SU-DHL-6 (cell line): ENCODE measurements at regions not wholly inside any gene's neighbourhood (a gene's known extent, or its start where the extent isn't known, plus 50 kb on each side); places are given as distances from the start of the nearest gene placed in this dataset.

Source experiments
- EZH2phosphoT487 ChIP-seq: fragments of 200-600 bp; sonication (generic), shearing (Covaris generic); conservative IDR thresholded peaks from 2 replicates; pipeline ENCODE4 v1.6.1; 2018; ENCODE audit warnings: mild to moderate bottlenecking, antibody characterized with exemption, low read length, moderate library complexity, mixed read lengths
- TF ChIP-seq, protein P1 (sequence below): fragments of 200-600 bp; sonication (generic); IDR thresholded peaks from one replicate; pipeline ENCODE4 v1.5.1; 2017; ENCODE audit warnings: antibody characterized with exemption, mild to moderate bottlenecking, low read length, moderate library complexity; ENCODE audit not compliant: insufficient read depth, poor library complexity, severe bottlenecking

DNA sequence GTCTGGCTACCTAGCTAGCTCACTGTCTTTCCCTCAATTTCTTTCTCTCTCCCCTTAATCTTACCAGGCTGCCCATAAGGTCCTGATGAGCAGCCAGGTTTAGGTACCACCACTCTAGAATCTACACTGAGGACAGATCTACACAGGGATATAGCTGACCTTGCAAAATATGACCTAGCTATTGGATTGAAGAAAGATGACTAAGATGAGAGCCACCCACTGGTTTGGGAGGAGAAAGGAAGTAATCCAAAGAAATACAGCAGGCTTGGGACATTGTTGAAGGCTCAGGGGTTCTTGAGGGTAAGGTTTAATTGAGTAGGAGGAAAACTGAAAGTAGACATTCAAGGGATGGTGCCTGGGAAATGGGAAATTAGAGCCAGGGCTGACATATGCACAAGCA lies 142.0 kb upstream of the TMC3 start:
- TF ChIP-seq, protein P1, sequence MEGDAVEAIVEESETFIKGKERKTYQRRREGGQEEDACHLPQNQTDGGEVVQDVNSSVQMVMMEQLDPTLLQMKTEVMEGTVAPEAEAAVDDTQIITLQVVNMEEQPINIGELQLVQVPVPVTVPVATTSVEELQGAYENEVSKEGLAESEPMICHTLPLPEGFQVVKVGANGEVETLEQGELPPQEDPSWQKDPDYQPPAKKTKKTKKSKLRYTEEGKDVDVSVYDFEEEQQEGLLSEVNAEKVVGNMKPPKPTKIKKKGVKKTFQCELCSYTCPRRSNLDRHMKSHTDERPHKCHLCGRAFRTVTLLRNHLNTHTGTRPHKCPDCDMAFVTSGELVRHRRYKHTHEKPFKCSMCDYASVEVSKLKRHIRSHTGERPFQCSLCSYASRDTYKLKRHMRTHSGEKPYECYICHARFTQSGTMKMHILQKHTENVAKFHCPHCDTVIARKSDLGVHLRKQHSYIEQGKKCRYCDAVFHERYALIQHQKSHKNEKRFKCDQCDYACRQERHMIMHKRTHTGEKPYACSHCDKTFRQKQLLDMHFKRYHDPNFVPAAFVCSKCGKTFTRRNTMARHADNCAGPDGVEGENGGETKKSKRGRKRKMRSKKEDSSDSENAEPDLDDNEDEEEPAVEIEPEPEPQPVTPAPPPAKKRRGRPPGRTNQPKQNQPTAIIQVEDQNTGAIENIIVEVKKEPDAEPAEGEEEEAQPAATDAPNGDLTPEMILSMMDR = no peak
- no peak for TF ChIP-seq EZH2phosphoT487
